CD4-positive, CD25-positive, alpha-beta regulatory T cell (primary cell): ENCODE measurements at regions not wholly inside any gene's neighbourhood (a gene's known extent, or its start where the extent isn't known, plus 50 kb on each side); places are given as distances from the start of the nearest gene placed in this dataset.
A peak's percentile ranks its signal among the peaks of the same experiment; 100 is the strongest.

Experiments used
- ATAC-seq, 2 donors: fragments of 150-1000 bp; cut with Tn5 transposase; one replicate each; pipeline ENCODE4 v1.10.0; 2021; ENCODE audit warnings: low read depth in 2 of 2, moderate number of reproducible peaks in 2 of 2, moderate library complexity in 1 of 2
- DNase-seq, 3 donors: peaks; one replicate each; pipeline versions ENCODE4 v3.0.0 to v3.0.0-alpha.2; 2012 to 2022; ENCODE audit warnings: mixed read lengths in 1 of 3
- H3K27ac ChIP-seq: one replicate; pipeline ENCODE4 v1.7.0; 2013; ENCODE audit warnings: mild to moderate bottlenecking, low read length; ENCODE audit not compliant: insufficient read depth, poor library complexity, severe bottlenecking
- H3K27me3 ChIP-seq: one replicate; pipeline ENCODE4 v1.7.0; 2013; ENCODE audit warnings: low read length; ENCODE audit not compliant: control insufficient read depth, insufficient read depth
- H3K36me3 ChIP-seq: one replicate; pipeline ENCODE4 v1.7.0; 2013; ENCODE audit warnings: mild to moderate bottlenecking, low read length, moderate library complexity; ENCODE audit not compliant: control insufficient read depth, insufficient read depth
- H3K4me1 ChIP-seq: 2 replicates; pipeline ENCODE4 v1.7.0; 2013; ENCODE audit warnings: mild to moderate bottlenecking, low read length; ENCODE audit not compliant: insufficient read depth, control insufficient read depth, poor library complexity, severe bottlenecking
- H3K4me3 ChIP-seq: one replicate; pipeline ENCODE4 v1.7.0; 2013; ENCODE audit warnings: low read depth, mild to moderate bottlenecking, low read length, moderate library complexity
- H3K9me3 ChIP-seq, 2 experiments: 1 replicate in 1 of 2; 2 replicates in 1 of 2; pipeline ENCODE4 v1.7.0; 2013; ENCODE audit warnings: low read length in 2 of 2, mild to moderate bottlenecking in 1 of 2, moderate library complexity in 1 of 2; ENCODE audit not compliant: control insufficient read depth in 2 of 2
- H3K27ac Mint-ChIP-seq, 3 donors: one replicate each; pipeline ENCODE4 v1.8.0; 2020 to 2022; ENCODE audit warnings: mild to moderate bottlenecking in 3 of 3, mixed read lengths in 3 of 3, moderate library complexity in 2 of 3
- H3K27me3 Mint-ChIP-seq: one replicate; pipeline ENCODE4 v1.8.0; 2022; ENCODE audit warnings: mild to moderate bottlenecking, mixed read lengths
- H3K36me3 Mint-ChIP-seq: one replicate; pipeline ENCODE4 v1.8.0; 2020; ENCODE audit warnings: mixed read lengths
- H3K4me1 Mint-ChIP-seq, 4 donors: one replicate each; pipeline ENCODE4 v1.8.0; 2020 to 2022; ENCODE audit warnings: mixed read lengths in 4 of 4, mild to moderate bottlenecking in 1 of 4
- H3K4me3 Mint-ChIP-seq, 4 donors: one replicate each; pipeline ENCODE4 v1.8.0; 2020 to 2022; ENCODE audit warnings: mild to moderate bottlenecking in 4 of 4, mixed read lengths in 4 of 4, moderate library complexity in 3 of 4
- H3K9me3 Mint-ChIP-seq, 7 donors: one replicate each; pipeline ENCODE4 v1.8.0; 2020 to 2022; ENCODE audit warnings: mixed read lengths in 7 of 7, mild to moderate bottlenecking in 3 of 7, moderate library complexity in 2 of 7

DNA sequence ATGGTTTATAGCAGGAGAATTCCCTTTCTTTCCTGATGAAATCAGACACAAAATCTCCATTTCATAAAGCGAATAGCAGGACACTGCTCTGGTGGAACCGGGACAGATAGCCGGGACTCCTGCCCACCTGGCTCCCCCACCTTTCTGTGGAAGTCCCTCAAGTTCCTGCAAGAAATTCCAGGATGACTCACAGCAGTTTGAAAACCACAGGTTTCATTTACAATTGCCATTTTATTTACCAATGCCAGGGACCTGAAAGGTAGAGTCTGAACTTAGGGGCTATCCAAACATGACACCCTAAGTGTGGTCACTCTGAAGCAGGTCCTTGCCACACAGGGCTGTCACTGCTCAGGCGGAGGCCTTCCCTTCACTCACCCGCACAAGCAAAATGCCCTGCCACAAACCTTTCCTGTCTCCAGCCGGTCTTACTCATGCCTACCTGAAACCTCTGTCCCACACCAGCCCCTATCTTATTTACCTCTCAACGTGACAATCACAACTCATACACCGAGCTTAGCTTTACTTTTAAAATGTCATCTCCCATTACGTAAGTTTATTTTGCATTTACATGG, 63.3 kb upstream of the TAF1L start:
- H3K27ac Mint-ChIP-seq = no peak overlapping the region
- H3K36me3 Mint-ChIP-seq = no peaks in the 10 kb centered on the region
- Histone ChIP-seq H3K4me3 (no peak overlapping the region), H3K27me3 (no peaks in the 10 kb centered on the region), H3K9me3 (no peaks in the 10 kb centered on the region), H3K4me1 (no peaks in the 10 kb centered on the region), H3K36me3 (no peaks in the 10 kb centered on the region), H3K27ac (no peak overlapping the region)
- no peak for ATAC-seq
- H3K27me3 Mint-ChIP-seq = no peaks in the 10 kb centered on the region
- no peak for DNase-seq
- peaks cover 0 to 2% (median 0%) of the 10 kb centered on the region in 7 donors for H3K9me3 Mint-ChIP-seq
- no peaks in the 10 kb centered on the region for H3K4me1 Mint-ChIP-seq
- H3K4me3 Mint-ChIP-seq = no peak overlapping the region

DNA sequence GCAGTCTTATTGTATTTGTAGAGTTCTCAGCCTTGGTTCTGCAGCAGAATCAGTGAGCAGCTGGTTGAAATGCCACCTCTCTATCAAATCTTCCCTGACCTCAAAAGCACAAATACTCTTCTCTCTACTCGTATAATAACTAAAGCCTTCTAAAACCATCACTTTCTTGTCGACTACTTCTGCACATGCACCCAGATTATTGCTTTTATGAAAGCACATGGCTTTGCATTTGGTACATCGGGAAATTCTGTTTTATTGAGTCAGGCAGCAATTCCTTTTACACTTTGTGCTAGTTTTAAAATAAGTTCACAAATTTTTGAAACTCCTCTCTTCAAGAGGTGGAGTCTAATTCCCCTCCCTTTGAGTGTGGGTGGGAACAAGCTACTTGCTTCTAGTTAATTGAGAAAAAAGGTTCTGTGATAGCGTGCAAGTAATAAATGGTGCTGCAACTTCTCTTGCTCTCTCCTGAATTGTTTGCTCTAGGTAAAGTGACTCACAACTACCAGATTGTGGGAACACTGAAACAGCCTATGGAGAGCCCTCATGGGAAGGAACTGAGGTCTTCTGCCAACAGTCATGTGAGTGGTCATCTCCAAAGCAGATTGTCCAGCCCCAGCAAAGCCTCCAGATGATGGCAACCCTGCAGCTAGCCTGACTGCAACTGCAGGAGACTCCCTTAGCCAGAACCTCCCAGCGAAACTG, 66.0 kb upstream of the TAF1L start:
- ATAC-seq (no peak), DNase-seq (no peak)
- no peaks in the 10 kb centered on the region for H3K9me3 ChIP-seq
- Mint-ChIP-seq H3K36me3 (no peaks in the 10 kb centered on the region), H3K4me3 (no peak overlapping the region), H3K27ac (no peak overlapping the region), H3K9me3 (peaks cover 0 to 1% (median 0%) of the 10 kb centered on the region in 7 donors), H3K4me1 (no peaks in the 10 kb centered on the region), H3K27me3 (no peaks in the 10 kb centered on the region)
- H3K4me1 ChIP-seq = no peaks in the 10 kb centered on the region
- H3K27me3 ChIP-seq = no peaks in the 10 kb centered on the region
- no peaks in the 10 kb centered on the region for H3K36me3 ChIP-seq
- no peak overlapping the region for H3K27ac ChIP-seq
- no peak overlapping the region for H3K4me3 ChIP-seq

DNA sequence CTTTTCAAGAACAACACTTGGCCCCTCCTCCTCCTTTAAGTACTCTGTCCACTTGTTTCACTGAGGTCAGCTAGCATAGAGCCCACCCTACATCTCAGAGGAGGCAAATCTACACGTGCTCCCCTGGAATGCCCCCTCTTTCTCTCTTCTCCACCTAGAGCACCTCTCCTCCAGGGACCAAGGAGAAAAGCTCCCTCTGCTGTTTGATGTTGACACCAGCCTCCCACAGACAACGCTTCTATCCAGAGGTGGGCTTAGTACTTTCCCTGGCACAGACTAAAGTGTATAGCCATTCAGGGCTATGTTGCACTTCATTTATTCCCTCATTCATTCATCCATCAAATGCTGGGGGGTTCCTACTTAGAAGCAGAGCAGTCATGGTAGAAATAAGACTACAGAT, 68.2 kb upstream of the TAF1L start:
- H3K9me3 Mint-ChIP-seq = peaks cover 0 to 1% (median 0%) of the 10 kb centered on the region in 7 donors
- no peak for ATAC-seq
- no peak overlapping the region for H3K4me3 Mint-ChIP-seq
- Histone ChIP-seq H3K9me3 (no peaks in the 10 kb centered on the region), H3K4me3 (no peak overlapping the region), H3K27me3 (no peaks in the 10 kb centered on the region), H3K27ac (no peak overlapping the region), H3K36me3 (no peaks in the 10 kb centered on the region), H3K4me1 (no peaks in the 10 kb centered on the region)
- H3K36me3 Mint-ChIP-seq = no peaks in the 10 kb centered on the region
- DNase-seq = no peak
- H3K27me3 Mint-ChIP-seq = no peaks in the 10 kb centered on the region
- H3K4me1 Mint-ChIP-seq = no peaks in the 10 kb centered on the region
- H3K27ac Mint-ChIP-seq = no peak overlapping the region

DNA sequence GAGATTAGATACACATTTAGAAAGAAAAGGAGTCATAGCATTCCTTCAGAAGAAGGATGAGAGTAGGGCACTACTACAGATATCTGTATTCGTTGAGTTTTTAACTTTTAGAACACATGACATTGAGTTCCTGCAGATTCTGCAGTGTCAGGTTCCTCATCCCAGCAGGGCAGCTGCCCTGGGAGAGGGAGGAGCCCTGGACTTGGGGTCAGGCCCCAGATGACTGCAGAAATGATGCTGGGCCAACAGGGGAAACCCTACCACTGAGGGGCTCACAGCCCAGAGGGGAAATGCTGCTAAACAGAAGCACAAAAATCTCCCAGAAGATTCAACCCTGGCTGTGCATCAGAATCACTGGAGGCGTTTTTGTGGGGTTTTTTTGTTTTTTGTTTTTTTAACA, 68.9 kb upstream of the TAF1L start:
- Mint-ChIP-seq H3K9me3 (peaks cover 0 to 1% (median 0%) of the 10 kb centered on the region in 7 donors), H3K36me3 (no peaks in the 10 kb centered on the region), H3K4me3 (no peak overlapping the region), H3K27ac (no peak overlapping the region), H3K27me3 (no peaks in the 10 kb centered on the region), H3K4me1 (no peaks in the 10 kb centered on the region)
- Histone ChIP-seq H3K27me3 (no peaks in the 10 kb centered on the region), H3K9me3 (no peaks in the 10 kb centered on the region), H3K4me1 (no peaks in the 10 kb centered on the region), H3K36me3 (no peaks in the 10 kb centered on the region), H3K27ac (no peak overlapping the region), H3K4me3 (no peak overlapping the region)
- DNase-seq (no peak), ATAC-seq (no peak)

DNA sequence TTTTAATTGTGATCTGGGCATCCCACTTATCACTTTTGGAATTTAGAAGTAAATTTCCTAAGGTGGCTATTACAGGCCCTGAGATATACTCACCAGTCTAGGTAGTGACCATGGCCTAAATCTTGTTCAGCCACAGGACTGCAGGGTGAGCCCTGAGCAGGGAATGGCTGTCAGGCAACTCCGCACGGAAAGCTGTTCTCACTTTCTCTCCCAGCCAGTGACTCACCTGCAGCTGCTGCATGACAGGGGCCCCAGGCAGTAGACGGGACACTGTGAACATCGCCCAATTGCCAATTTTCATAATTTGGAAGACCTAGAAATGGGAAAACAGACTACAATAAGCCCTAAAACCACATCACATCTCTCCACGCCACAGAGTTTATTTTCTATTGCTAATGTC, 69.6 kb upstream of the TAF1L start:
- Mint-ChIP-seq H3K4me1 (no peaks in the 10 kb centered on the region), H3K27ac (no peak overlapping the region), H3K27me3 (no peaks in the 10 kb centered on the region), H3K9me3 (peaks cover 0 to 1% (median 0%) of the 10 kb centered on the region in 7 donors), H3K4me3 (no peak overlapping the region), H3K36me3 (no peaks in the 10 kb centered on the region)
- no peak for DNase-seq
- Histone ChIP-seq H3K36me3 (no peaks in the 10 kb centered on the region), H3K4me1 (no peaks in the 10 kb centered on the region), H3K9me3 (no peaks in the 10 kb centered on the region), H3K27ac (no peak overlapping the region), H3K27me3 (no peaks in the 10 kb centered on the region), H3K4me3 (no peak overlapping the region)
- ATAC-seq = no peak

DNA sequence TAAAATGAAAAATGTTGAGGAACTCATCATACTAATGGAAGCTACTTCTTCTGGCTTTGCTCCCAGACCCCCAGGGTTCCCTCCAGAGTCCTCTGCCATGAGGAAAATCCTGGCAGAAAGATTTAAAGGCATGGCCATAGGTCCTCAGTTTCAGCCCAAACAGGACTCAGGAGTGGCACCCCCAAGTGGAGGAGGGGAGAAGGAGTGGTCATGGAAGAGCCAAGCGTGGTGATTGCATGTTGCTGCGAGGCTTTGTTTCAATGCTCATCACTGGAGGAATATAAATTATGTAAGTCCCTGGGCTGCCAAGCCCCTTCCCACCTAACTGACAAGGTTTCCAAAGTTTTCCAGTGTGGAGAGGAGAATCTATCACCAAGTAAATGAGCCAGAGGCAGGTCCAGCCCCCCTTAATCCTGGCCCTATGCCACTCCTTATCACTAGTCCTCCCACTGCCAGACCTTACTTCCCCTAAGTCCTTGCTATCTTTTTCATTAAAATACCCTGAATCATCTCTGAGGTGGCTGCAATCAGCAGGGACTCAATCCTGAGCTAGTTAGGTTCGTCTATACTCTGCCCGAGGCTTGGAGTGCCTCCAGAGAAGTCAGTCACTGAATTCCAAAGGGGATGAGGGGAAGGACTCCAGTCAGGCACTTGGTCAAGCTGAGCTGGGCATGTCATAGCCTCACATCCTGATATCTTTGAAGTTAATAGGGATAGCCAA, 70.7 kb upstream of the TAF1L start:
- no peak for ATAC-seq
- no peak overlapping the region for H3K4me3 ChIP-seq
- H3K4me3 Mint-ChIP-seq = no peak overlapping the region
- no peaks in the 10 kb centered on the region for H3K9me3 ChIP-seq
- peaks cover 0 to 1% (median 0%) of the 10 kb centered on the region in 7 donors for H3K9me3 Mint-ChIP-seq
- no peaks in the 10 kb centered on the region for H3K4me1 ChIP-seq
- H3K4me1 Mint-ChIP-seq = no peaks in the 10 kb centered on the region
- H3K27me3 ChIP-seq = no peaks in the 10 kb centered on the region
- no peaks in the 10 kb centered on the region for H3K36me3 ChIP-seq
- no peak overlapping the region for H3K27ac Mint-ChIP-seq
- H3K27me3 Mint-ChIP-seq = no peaks in the 10 kb centered on the region
- no peak for DNase-seq
- H3K27ac ChIP-seq = no peak overlapping the region
- H3K36me3 Mint-ChIP-seq = no peaks in the 10 kb centered on the region

DNA sequence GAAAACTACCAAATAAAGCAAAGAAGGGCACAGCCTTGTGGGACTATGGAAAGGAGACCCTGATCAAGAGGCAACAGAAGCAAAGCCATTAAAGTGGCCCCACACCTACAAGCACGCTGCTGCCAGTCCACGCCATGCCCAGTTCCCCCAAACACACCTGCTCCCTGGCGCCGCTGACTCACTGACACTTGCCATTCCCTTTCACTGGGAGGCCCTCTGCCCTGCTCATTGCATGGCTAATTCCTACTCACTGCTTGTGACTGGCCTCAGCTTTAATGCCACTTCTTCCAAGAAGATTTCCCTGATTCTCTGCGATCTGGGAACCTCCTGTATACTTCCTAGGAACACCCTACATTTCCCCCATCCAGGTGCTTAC, 71.2 kb upstream of the TAF1L start:
- Histone ChIP-seq H3K9me3 (no peaks in the 10 kb centered on the region), H3K27me3 (no peaks in the 10 kb centered on the region), H3K4me1 (no peaks in the 10 kb centered on the region), H3K36me3 (no peaks in the 10 kb centered on the region), H3K27ac (no peak overlapping the region), H3K4me3 (no peak overlapping the region)
- no peak overlapping the region for H3K27ac Mint-ChIP-seq
- H3K27me3 Mint-ChIP-seq = no peaks in the 10 kb centered on the region
- H3K4me3 Mint-ChIP-seq = no peak overlapping the region
- no peak for ATAC-seq
- H3K36me3 Mint-ChIP-seq = no peaks in the 10 kb centered on the region
- H3K9me3 Mint-ChIP-seq = peaks cover 0 to 1% (median 0%) of the 10 kb centered on the region in 7 donors
- no peak for DNase-seq
- no peaks in the 10 kb centered on the region for H3K4me1 Mint-ChIP-seq

DNA sequence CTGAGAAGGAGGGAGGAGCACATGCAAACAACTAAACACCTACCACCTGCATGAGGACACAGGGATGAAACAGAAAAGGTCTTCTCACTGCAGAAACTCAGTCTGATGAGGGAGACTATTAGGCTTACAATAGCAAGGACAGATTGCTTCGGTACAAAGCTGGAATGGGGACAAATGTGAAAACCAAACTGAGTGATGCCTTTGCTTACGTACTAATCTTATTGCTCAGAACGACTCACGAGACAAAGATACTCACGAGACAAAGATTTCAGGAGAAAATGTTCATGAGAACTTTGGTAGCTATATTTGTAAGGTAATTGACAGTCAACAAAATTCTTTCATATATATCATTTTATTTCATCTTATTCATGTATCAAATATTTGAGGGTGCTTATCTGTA, 71.9 kb upstream of the TAF1L start:
- Histone ChIP-seq H3K36me3 (no peaks in the 10 kb centered on the region), H3K27ac (no peak overlapping the region), H3K9me3 (no peaks in the 10 kb centered on the region), H3K4me1 (no peaks in the 10 kb centered on the region), H3K27me3 (no peaks in the 10 kb centered on the region), H3K4me3 (no peak overlapping the region)
- H3K27ac Mint-ChIP-seq = peak overlapping the region in 1 of 3 donors; percentile 28
- ATAC-seq (no peak), DNase-seq (no peak)
- no peak overlapping the region for H3K4me3 Mint-ChIP-seq
- no peaks in the 10 kb centered on the region for H3K4me1 Mint-ChIP-seq
- H3K27me3 Mint-ChIP-seq = no peaks in the 10 kb centered on the region
- H3K9me3 Mint-ChIP-seq = peaks cover 0 to 1% (median 0%) of the 10 kb centered on the region in 7 donors
- no peaks in the 10 kb centered on the region for H3K36me3 Mint-ChIP-seq
